ENCODE measurements at regions not wholly inside any gene's neighbourhood (a gene's known extent, or its start where the extent isn't known, plus 50 kb on each side); places are given as distances from the start of the nearest gene placed in this dataset.

DNA sequence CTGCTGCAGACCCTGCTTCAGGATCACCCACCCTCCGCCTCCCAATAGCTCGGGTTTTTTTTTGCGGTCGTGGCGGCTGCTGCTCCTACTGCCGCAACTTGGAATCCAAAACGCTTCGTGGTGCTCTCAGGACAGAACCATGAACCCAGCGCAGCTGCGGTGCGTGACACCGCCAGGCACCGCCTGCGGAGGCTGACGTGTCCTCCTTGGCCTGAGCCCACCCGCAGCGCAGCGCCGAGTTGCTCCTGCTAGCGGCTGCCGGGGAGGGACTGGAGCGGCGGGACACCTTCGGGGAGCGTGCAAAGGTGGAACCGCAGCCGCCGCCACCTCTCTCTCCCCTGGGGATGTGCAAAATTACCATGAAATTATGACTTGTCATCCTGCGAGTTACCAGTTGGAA is 1893.0 kb downstream of the TP53TG3F start:
- Histone ChIP-seq H3K4me3 (ENCODE audit: low read depth in 1 of 2, low read length in 2 of 2) (no peak overlapping the region), H3K9ac (ENCODE audit: low read depth in 1 of 2, low read length in 2 of 2) (no peak overlapping the region), H3K36me3 (ENCODE audit: control insufficient read depth in 1 of 2, insufficient read depth in 2 of 2, low read length in 2 of 2) (no peaks in the 10 kb centered on the region), H3K9me3 (ENCODE audit: control insufficient read depth in 1 of 2, low read length in 2 of 2) (peaks cover 2 to 5% of the 10 kb centered on the region in 2 donors), H3K27ac (ENCODE audit: low read depth, low read length) (no peak overlapping the region), H3K27me3 (ENCODE audit: control insufficient read depth in 1 of 2, insufficient read depth in 2 of 2, low read length in 2 of 2) (no peaks in the 10 kb centered on the region), H3K4me1 (ENCODE audit: control insufficient read depth in 1 of 2, insufficient read depth in 2 of 2, low read length in 2 of 2) (no peaks in the 10 kb centered on the region)

DNA sequence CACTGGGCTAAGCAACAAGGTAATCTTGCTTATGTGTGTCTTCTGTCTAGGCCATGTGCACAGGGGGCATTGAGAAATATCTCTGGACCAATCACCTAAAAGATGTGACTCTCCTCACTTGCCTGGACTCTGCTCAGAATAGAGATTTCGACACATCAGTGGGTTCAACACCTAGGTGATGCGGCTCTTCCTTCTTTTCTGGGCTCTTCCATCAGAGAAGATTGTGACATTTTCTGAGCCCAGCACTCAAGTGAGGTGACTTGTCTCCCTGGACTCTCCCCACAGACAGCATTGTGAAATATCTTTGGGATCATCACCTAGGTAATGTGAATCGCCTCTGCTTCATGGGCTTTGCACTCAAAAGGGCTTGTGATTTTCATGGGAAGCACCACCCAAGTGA is 1904.1 kb downstream of the TP53TG3F start:
- Histone ChIP-seq H3K9ac (ENCODE audit: low read depth in 1 of 2, low read length in 2 of 2) (no peak overlapping the region), H3K4me3 (ENCODE audit: low read depth in 1 of 2, low read length in 2 of 2) (no peak overlapping the region), H3K9me3 (ENCODE audit: control insufficient read depth in 1 of 2, low read length in 2 of 2) (peaks cover 17 to 34% of the 10 kb centered on the region in 2 donors)

DNA sequence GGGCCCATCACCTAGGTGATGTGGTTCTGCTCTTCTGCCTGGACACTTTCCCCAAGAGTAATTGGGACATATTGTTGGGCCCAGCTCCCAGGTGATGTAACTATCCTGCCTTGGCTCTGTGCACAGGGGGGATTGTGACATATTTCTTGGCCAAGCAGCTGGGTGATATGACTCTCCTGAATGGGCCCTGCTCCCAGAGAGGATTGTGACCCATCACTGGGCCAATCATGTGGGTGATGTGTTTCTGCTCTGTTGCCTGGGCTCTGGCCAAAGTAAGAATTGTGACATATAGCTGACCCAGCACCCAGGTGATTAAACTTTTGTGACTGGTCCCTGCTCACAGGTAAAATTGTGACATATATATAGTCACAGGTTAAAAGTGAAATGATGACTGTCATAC is 1904.9 kb downstream of the TP53TG3F start:
- Histone ChIP-seq H3K9me3 (ENCODE audit: control insufficient read depth in 1 of 2, low read length in 2 of 2) (peaks cover 17 to 34% of the 10 kb centered on the region in 2 donors), H3K9ac (ENCODE audit: low read depth in 1 of 2, low read length in 2 of 2) (no peak overlapping the region)

More for the DNA sequence above, 1904.1 kb downstream of the TP53TG3F start:
- Histone ChIP-seq H3K4me1 (ENCODE audit: control insufficient read depth in 1 of 2, insufficient read depth in 2 of 2, low read length in 2 of 2) (no peaks in the 10 kb centered on the region), H3K27me3 (ENCODE audit: control insufficient read depth in 1 of 2, insufficient read depth in 2 of 2, low read length in 2 of 2) (no peaks in the 10 kb centered on the region), H3K36me3 (ENCODE audit: control insufficient read depth in 1 of 2, insufficient read depth in 2 of 2, low read length in 2 of 2) (no peaks in the 10 kb centered on the region), H3K27ac (ENCODE audit: low read depth, low read length) (no peak overlapping the region)

DNA sequence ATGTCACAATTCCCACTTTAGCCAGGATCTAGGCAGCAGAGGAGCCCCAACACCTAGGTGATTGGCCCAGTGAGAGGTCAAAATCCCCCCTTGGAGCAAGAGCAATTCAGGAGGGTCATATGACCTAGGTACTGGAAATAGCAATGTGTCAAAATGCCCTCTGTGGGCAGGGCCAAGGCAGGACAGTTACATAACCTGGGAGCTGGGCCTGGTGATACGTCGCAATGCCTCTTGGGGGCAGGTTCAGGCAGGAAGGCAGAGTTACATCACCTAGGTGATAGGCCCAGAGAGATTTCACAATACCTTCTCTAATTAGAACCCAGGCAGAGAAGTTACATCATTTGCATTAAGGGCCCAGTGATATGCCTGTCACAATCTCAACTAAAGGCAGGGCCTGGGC is 1906.3 kb downstream of the TP53TG3F start:
- H3K4me3 ChIP-seq (ENCODE audit: low read depth in 1 of 2, low read length in 2 of 2): no peak overlapping the region
- H3K36me3 ChIP-seq (ENCODE audit: control insufficient read depth in 1 of 2, insufficient read depth in 2 of 2, low read length in 2 of 2): no peaks in the 10 kb centered on the region
- H3K4me1 ChIP-seq (ENCODE audit: control insufficient read depth in 1 of 2, insufficient read depth in 2 of 2, low read length in 2 of 2): no peaks in the 10 kb centered on the region
- H3K9ac ChIP-seq (ENCODE audit: low read depth in 1 of 2, low read length in 2 of 2): no peak overlapping the region
- no peaks in the 10 kb centered on the region for H3K27me3 ChIP-seq (ENCODE audit: control insufficient read depth in 1 of 2, insufficient read depth in 2 of 2, low read length in 2 of 2)
- H3K27ac ChIP-seq (ENCODE audit: low read depth, low read length): no peak overlapping the region
- peaks cover 26 to 34% of the 10 kb centered on the region in 2 donors for H3K9me3 ChIP-seq (ENCODE audit: control insufficient read depth in 1 of 2, low read length in 2 of 2)

More for the DNA sequence above, 1904.9 kb downstream of the TP53TG3F start:
- H3K27me3 ChIP-seq (ENCODE audit: control insufficient read depth in 1 of 2, insufficient read depth in 2 of 2, low read length in 2 of 2): no peaks in the 10 kb centered on the region
- H3K4me3 ChIP-seq (ENCODE audit: low read depth in 1 of 2, low read length in 2 of 2): no peak overlapping the region
- no peaks in the 10 kb centered on the region for H3K36me3 ChIP-seq (ENCODE audit: control insufficient read depth in 1 of 2, insufficient read depth in 2 of 2, low read length in 2 of 2)
- H3K4me1 ChIP-seq (ENCODE audit: control insufficient read depth in 1 of 2, insufficient read depth in 2 of 2, low read length in 2 of 2): no peaks in the 10 kb centered on the region
- H3K27ac ChIP-seq (ENCODE audit: low read depth, low read length): no peak overlapping the region

DNA sequence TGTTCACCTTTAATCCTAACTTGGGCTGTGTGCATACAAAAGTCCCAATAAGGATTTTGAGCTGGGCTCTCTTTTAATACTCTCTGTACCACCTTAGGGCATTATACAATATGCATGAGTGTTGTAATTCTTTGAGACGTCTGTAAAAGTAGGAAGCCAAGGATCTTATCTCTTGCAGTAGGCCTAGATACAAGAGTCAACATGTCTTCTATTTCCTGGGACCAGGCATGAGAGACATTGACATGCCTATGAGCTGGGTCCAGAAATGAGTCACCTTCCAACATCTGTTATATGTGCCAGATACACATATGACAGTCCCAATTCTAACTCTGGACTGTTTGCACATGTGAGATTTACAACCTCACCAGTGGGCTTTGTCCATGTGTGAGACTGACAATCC is 1911.2 kb downstream of the TP53TG3F start:
- Histone ChIP-seq H3K27ac (ENCODE audit: low read depth, low read length) (no peak overlapping the region), H3K4me3 (ENCODE audit: low read depth in 1 of 2, low read length in 2 of 2) (no peak overlapping the region), H3K27me3 (ENCODE audit: control insufficient read depth in 1 of 2, insufficient read depth in 2 of 2, low read length in 2 of 2) (no peaks in the 10 kb centered on the region), H3K36me3 (ENCODE audit: control insufficient read depth in 1 of 2, insufficient read depth in 2 of 2, low read length in 2 of 2) (no peaks in the 10 kb centered on the region), H3K4me1 (ENCODE audit: control insufficient read depth in 1 of 2, insufficient read depth in 2 of 2, low read length in 2 of 2) (no peaks in the 10 kb centered on the region), H3K9me3 (ENCODE audit: control insufficient read depth in 1 of 2, low read length in 2 of 2) (peaks cover 11 to 30% of the 10 kb centered on the region in 2 donors), H3K9ac (ENCODE audit: low read depth in 1 of 2, low read length in 2 of 2) (no peak overlapping the region)

DNA sequence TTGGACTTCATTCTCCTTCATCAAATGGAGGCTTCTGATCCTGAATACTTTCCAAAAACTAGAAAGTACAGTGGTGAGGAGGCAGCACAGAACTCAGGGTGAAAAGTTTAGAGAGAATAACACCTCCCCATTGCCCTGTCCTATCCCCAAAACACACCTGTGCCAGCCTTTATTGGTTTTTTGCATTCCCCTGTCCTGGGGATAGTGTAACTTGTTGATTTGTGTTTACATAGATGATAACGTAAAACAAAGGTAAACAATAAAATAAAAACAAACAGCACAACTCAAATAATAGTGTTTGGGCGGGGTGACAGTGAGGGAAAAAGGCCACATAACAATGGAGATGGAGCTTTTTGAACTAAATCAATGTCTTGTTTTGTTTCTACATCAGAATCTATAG is 1917.7 kb downstream of the TP53TG3F start:
- no peak overlapping the region for H3K4me3 ChIP-seq (ENCODE audit: low read depth in 1 of 2, low read length in 2 of 2)
- no peaks in the 10 kb centered on the region for H3K36me3 ChIP-seq (ENCODE audit: control insufficient read depth in 1 of 2, insufficient read depth in 2 of 2, low read length in 2 of 2)
- no peak overlapping the region for H3K9ac ChIP-seq (ENCODE audit: low read depth in 1 of 2, low read length in 2 of 2)
- H3K4me1 ChIP-seq (ENCODE audit: control insufficient read depth in 1 of 2, insufficient read depth in 2 of 2, low read length in 2 of 2): no peaks in the 10 kb centered on the region
- H3K27ac ChIP-seq (ENCODE audit: low read depth, low read length): no peak overlapping the region
- H3K27me3 ChIP-seq (ENCODE audit: control insufficient read depth in 1 of 2, insufficient read depth in 2 of 2, low read length in 2 of 2): no peaks in the 10 kb centered on the region
- peaks cover 5 to 9% of the 10 kb centered on the region in 2 donors for H3K9me3 ChIP-seq (ENCODE audit: control insufficient read depth in 1 of 2, low read length in 2 of 2)

DNA sequence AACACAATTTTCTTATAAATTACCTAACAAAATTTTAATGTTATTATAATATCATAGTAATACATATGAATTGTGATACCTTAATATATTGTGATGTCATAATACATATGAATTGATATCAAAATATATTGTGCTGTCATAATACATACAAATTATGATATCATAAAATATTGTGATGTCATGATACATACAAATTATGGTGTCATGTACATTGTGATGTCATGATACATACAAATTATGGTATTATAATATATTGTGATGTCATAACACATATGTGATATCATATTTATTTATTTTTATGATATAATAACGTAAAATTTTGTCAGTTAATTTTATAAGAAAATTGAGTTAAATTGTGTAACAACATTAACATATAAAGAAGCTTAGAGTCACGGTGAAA is 1927.2 kb downstream of the TP53TG3F start:
- H3K9ac ChIP-seq (ENCODE audit: low read depth in 1 of 2, low read length in 2 of 2): no peak overlapping the region
- no peaks in the 10 kb centered on the region for H3K4me1 ChIP-seq (ENCODE audit: control insufficient read depth in 1 of 2, insufficient read depth in 2 of 2, low read length in 2 of 2)
- no peaks in the 10 kb centered on the region for H3K36me3 ChIP-seq (ENCODE audit: control insufficient read depth in 1 of 2, insufficient read depth in 2 of 2, low read length in 2 of 2)
- H3K27me3 ChIP-seq (ENCODE audit: control insufficient read depth in 1 of 2, insufficient read depth in 2 of 2, low read length in 2 of 2): no peaks in the 10 kb centered on the region
- no peak overlapping the region for H3K27ac ChIP-seq (ENCODE audit: low read depth, low read length)
- no peak overlapping the region for H3K4me3 ChIP-seq (ENCODE audit: low read depth in 1 of 2, low read length in 2 of 2)
- H3K9me3 ChIP-seq (ENCODE audit: control insufficient read depth in 1 of 2, low read length in 2 of 2): peaks cover 0 to 8% of the 10 kb centered on the region in 2 donors

DNA sequence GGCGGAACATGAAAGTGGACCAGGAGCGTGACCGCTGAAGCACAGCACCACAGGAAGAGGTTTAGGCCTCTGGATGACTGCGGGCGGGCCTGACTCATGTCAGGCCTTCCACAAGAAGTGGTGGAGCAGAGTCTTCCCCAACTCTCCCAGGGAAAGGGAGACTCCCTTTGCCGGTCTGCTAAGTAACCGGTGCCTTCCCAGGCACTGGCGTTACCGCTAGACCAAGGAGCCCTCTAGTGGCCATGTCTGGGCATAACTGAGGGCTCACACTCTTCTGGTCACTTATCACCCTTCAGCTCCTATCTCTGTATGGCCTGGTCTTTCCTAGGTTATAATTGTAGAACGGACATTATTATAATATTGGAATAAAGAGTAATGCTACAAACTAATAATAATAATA is 1931.9 kb downstream of the TP53TG3F start:
- H3K4me3 ChIP-seq (ENCODE audit: low read depth in 1 of 2, low read length in 2 of 2): no peak overlapping the region

DNA sequence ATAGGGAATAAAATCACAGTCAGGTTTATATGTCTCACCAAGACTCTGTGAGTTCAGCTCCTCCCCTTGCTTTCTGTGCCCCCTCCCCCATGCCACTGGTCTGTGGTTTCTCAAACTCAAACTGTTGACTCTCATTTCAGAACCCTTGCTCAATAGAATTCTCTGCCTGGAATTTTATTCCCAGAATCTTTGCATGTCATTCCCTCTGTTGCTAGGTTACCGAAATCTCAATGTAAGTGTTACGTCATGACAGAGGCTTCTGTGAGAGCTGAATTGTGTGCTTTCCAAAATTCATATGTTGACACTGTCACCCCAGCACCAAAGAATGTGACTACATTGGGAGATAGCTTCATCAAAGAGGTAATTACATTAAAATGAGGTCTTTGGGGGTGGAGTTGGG is 1938.8 kb downstream of the TP53TG3F start:
- no peaks in the 10 kb centered on the region for H3K27me3 ChIP-seq (ENCODE audit: control insufficient read depth in 1 of 2, insufficient read depth in 2 of 2, low read length in 2 of 2)
- H3K9ac ChIP-seq (ENCODE audit: low read depth in 1 of 2, low read length in 2 of 2): no peak overlapping the region
- H3K36me3 ChIP-seq (ENCODE audit: control insufficient read depth in 1 of 2, insufficient read depth in 2 of 2, low read length in 2 of 2): no peaks in the 10 kb centered on the region
- no peaks in the 10 kb centered on the region for H3K4me1 ChIP-seq (ENCODE audit: control insufficient read depth in 1 of 2, insufficient read depth in 2 of 2, low read length in 2 of 2)
- peaks cover 0 to 18% of the 10 kb centered on the region in 2 donors for H3K9me3 ChIP-seq (ENCODE audit: control insufficient read depth in 1 of 2, low read length in 2 of 2)
- H3K27ac ChIP-seq (ENCODE audit: low read depth, low read length): no peak overlapping the region
- no peak overlapping the region for H3K4me3 ChIP-seq (ENCODE audit: low read depth in 1 of 2, low read length in 2 of 2)

More for the DNA sequence above, 1931.9 kb downstream of the TP53TG3F start:
- H3K4me1 ChIP-seq (ENCODE audit: control insufficient read depth in 1 of 2, insufficient read depth in 2 of 2, low read length in 2 of 2): no peaks in the 10 kb centered on the region
- no peak overlapping the region for H3K27ac ChIP-seq (ENCODE audit: low read depth, low read length)
- no peaks in the 10 kb centered on the region for H3K36me3 ChIP-seq (ENCODE audit: control insufficient read depth in 1 of 2, insufficient read depth in 2 of 2, low read length in 2 of 2)
- peaks cover 0 to 32% of the 10 kb centered on the region in 2 donors for H3K9me3 ChIP-seq (ENCODE audit: control insufficient read depth in 1 of 2, low read length in 2 of 2)
- no peak overlapping the region for H3K9ac ChIP-seq (ENCODE audit: low read depth in 1 of 2, low read length in 2 of 2)
- H3K27me3 ChIP-seq (ENCODE audit: control insufficient read depth in 1 of 2, insufficient read depth in 2 of 2, low read length in 2 of 2): no peaks in the 10 kb centered on the region

DNA sequence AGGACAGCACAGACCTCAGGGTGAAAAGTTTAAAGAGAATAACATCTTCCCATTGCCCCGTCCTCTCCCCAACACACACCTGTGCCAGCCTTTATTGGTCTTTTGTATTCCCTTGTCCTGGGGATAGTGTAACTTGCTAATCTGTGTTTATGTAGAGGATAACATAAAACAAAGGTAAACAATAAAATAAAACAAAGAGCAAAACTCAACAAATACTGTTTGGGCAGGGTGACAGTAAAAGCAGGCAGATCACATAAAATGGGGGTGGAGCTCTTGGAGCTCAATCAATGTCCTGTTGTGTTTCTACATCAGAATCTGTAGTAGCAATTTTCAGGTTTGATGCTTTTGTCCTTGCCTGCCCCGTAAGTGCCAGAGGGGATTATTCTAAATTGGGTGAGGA is 1939.7 kb downstream of the TP53TG3F start:
- Histone ChIP-seq H3K4me1 (ENCODE audit: control insufficient read depth in 1 of 2, insufficient read depth in 2 of 2, low read length in 2 of 2) (no peaks in the 10 kb centered on the region), H3K27me3 (ENCODE audit: control insufficient read depth in 1 of 2, insufficient read depth in 2 of 2, low read length in 2 of 2) (no peaks in the 10 kb centered on the region), H3K4me3 (ENCODE audit: low read depth in 1 of 2, low read length in 2 of 2) (no peak overlapping the region), H3K9ac (ENCODE audit: low read depth in 1 of 2, low read length in 2 of 2) (no peak overlapping the region), H3K27ac (ENCODE audit: low read depth, low read length) (no peak overlapping the region), H3K9me3 (ENCODE audit: control insufficient read depth in 1 of 2, low read length in 2 of 2) (peaks cover 0 to 14% of the 10 kb centered on the region in 2 donors), H3K36me3 (ENCODE audit: control insufficient read depth in 1 of 2, insufficient read depth in 2 of 2, low read length in 2 of 2) (no peaks in the 10 kb centered on the region)

DNA sequence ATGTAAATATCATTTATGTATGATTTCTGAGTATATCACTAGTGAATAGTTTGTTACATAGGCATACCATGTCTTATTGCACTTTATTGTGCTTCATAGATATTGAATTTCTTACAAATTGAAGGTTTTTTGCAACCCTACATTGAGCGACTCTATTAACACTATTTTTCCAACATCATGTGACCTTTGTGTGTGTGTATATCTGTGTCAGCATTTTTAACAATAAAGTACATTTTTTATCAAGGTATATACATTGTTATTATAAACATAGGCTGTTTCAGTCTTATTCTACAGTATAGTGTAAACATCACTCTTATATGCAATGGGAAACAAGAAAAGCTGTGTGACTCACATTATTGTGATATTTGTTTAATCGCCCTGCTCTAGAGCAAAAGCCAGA is 1944.9 kb downstream of the TP53TG3F start:
- Histone ChIP-seq H3K4me1 (ENCODE audit: control insufficient read depth in 1 of 2, insufficient read depth in 2 of 2, low read length in 2 of 2) (no peaks in the 10 kb centered on the region), H3K9ac (ENCODE audit: low read depth in 1 of 2, low read length in 2 of 2) (no peak overlapping the region)

More for the DNA sequence above, 1944.9 kb downstream of the TP53TG3F start:
- Histone ChIP-seq H3K27ac (ENCODE audit: low read depth, low read length) (no peak overlapping the region), H3K9me3 (ENCODE audit: control insufficient read depth in 1 of 2, low read length in 2 of 2) (peaks cover 0 to 8% of the 10 kb centered on the region in 2 donors), H3K4me3 (ENCODE audit: low read depth in 1 of 2, low read length in 2 of 2) (no peak overlapping the region), H3K27me3 (ENCODE audit: control insufficient read depth in 1 of 2, insufficient read depth in 2 of 2, low read length in 2 of 2) (no peaks in the 10 kb centered on the region), H3K36me3 (ENCODE audit: control insufficient read depth in 1 of 2, insufficient read depth in 2 of 2, low read length in 2 of 2) (no peaks in the 10 kb centered on the region)
